Thymus (tissue), 11 donors: ENCODE measurements at regions not wholly inside any gene's neighbourhood (a gene's known extent, or its start where the extent isn't known, plus 50 kb on each side); places are given as distances from the start of the nearest gene placed in this dataset.

ENCODE experiments used
- DNase-seq, 9 donors: peaks; one replicate each; pipeline ENCODE4 v3.0.0-alpha.2; 2013; ENCODE audit warnings: low spot score in 9 of 9, low read depth in 6 of 9, missing footprints in 1 of 9
- H3K27ac ChIP-seq, 2 donors: one replicate each; pipeline ENCODE4 v1.5.1; 2013; ENCODE audit warnings: control low read depth in 1 of 2, low read depth in 1 of 2, low read length in 1 of 2, mild to moderate bottlenecking in 1 of 2, moderate library complexity in 1 of 2
- H3K27me3 ChIP-seq, 2 donors: one replicate each; pipeline ENCODE4 v1.5.1; 2013; ENCODE audit warnings: low read length in 1 of 2; ENCODE audit not compliant: control insufficient read depth in 2 of 2, insufficient read depth in 1 of 2
- H3K36me3 ChIP-seq, 2 donors: one replicate each; pipeline ENCODE4 v1.5.1; 2013; ENCODE audit warnings: low read length in 1 of 2, mild to moderate bottlenecking in 1 of 2, moderate library complexity in 1 of 2; ENCODE audit not compliant: control insufficient read depth in 2 of 2, insufficient read depth in 2 of 2
- H3K4me1 ChIP-seq, 2 donors: one replicate each; pipeline ENCODE4 v1.5.1; 2013; ENCODE audit warnings: low read length in 2 of 2; ENCODE audit not compliant: control insufficient read depth in 2 of 2, insufficient read depth in 2 of 2
- H3K4me3 ChIP-seq, 2 donors: one replicate each; pipeline ENCODE4 v1.5.1; 2013; ENCODE audit warnings: low read length in 2 of 2, control low read depth in 1 of 2, mild to moderate bottlenecking in 1 of 2
- H3K9me3 ChIP-seq, 2 donors: one replicate each; pipeline ENCODE4 v1.5.1; 2013; ENCODE audit warnings: low read length in 1 of 2, mild to moderate bottlenecking in 1 of 2; ENCODE audit not compliant: control insufficient read depth in 2 of 2, insufficient read depth in 1 of 2
- WGBS: extraction: QIAGEN DNeasy Blood & Tissue Kit; methylation state at CpG from one replicate; pipeline ENCODE4 v1.1.7; 2013; 5-methylcytosine and 5-hydroxymethylcytosine counted together
- donor health status: healthy.

- DNase-seq: no peak
- Histone ChIP-seq H3K27ac (no peak overlapping the region), H3K4me3 (no peak overlapping the region), H3K27me3 (no peaks in the 10 kb centered on the region), H3K9me3 (peaks cover 3 to 9% of the 10 kb centered on the region in 2 donors), H3K4me1 (no peaks in the 10 kb centered on the region), H3K36me3 (no peaks in the 10 kb centered on the region)
- 91% methylated on average over 4 of the region's 4 CpGs for WGBS
Measured at GRCh38 chr10:56934515-56934914, 573.5 kb upstream of the ZWINT start.

- Histone ChIP-seq H3K4me1 (no peaks in the 10 kb centered on the region), H3K36me3 (no peaks in the 10 kb centered on the region), H3K27ac (no peak overlapping the region), H3K27me3 (no peaks in the 10 kb centered on the region), H3K4me3 (no peak overlapping the region), H3K9me3 (no peaks in the 10 kb centered on the region)
- WGBS: 86% methylated on average over 1 of the region's 1 CpG
- DNase-seq: no peak
Measured at GRCh38 chr10:56928714-56929113, 567.7 kb upstream of the ZWINT start.

GRCh38 chr10:56927701-56928100 is 566.6 kb upstream of the ZWINT start:
- no peaks in the 10 kb centered on the region for H3K4me1 ChIP-seq
- H3K27ac ChIP-seq: no peak overlapping the region
- DNase-seq: no peak
- no peaks in the 10 kb centered on the region for H3K36me3 ChIP-seq
- no peaks in the 10 kb centered on the region for H3K27me3 ChIP-seq
- no peak overlapping the region for H3K4me3 ChIP-seq
- H3K9me3 ChIP-seq: no peaks in the 10 kb centered on the region
- WGBS: 98% methylated on average over 2 of the region's 2 CpGs

DNA sequence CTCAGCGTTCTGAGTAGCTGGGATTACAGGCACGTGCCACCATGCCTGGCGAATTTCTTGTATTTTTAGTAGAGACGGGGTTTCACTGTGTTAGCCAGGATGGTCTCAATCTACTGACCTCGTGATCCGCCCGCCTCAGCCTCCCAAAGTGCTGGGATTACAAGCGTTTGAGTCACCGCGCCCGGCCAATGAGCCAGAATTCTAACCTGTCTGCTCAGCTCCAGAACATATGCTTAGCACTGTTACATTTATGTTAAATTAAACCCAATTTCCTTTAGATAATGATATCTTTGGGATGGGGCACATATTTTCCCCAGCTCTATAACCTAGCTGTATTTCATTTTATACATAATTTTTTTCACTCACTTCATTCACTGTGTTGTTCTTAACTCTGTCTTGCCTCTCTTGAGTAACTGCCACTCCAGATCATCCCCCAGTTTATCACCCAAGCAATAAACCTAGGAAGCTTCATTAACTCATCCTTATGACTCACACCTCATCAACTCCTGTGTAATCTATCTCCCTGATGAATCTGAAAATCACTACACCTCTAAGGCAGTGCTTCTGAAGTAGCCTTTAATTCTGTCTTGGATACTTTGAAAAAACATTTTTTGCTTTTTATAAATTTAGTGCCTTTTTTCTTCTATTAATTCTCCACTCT is 559.7 kb upstream of the ZWINT start:
- DNase-seq: no peak
- H3K4me3 ChIP-seq: no peak overlapping the region
- H3K9me3 ChIP-seq: peaks cover 0 to 4% of the 10 kb centered on the region in 2 donors
- no peaks in the 10 kb centered on the region for H3K4me1 ChIP-seq
- no peak overlapping the region for H3K27ac ChIP-seq
- 91% methylated on average over 11 of the region's 11 CpGs for WGBS
- no peaks in the 10 kb centered on the region for H3K27me3 ChIP-seq
- H3K36me3 ChIP-seq: no peaks in the 10 kb centered on the region

DNA sequence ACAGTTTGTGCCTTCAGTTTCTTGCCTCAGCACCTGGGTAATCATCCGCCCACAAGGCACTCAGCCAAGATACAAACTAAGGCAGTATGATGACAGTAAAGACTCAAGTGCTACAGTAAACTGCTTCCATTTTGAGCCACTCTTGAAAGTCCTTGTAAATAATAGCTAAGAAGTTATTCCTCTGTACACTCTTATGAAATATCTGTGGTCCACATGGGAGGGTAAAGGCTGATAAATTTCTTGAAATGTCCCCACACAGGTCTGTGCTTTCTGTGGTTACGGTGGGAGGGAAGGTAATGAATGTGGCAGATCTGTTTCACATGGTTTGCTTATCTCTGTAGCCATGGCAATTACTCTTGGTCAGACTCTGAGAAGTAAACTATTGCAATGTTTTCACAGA is 551.0 kb upstream of the ZWINT start:
- Histone ChIP-seq H3K27me3 (no peaks in the 10 kb centered on the region), H3K4me1 (no peaks in the 10 kb centered on the region), H3K9me3 (peaks cover 0 to 3% of the 10 kb centered on the region in 2 donors), H3K36me3 (no peaks in the 10 kb centered on the region), H3K27ac (no peak overlapping the region), H3K4me3 (no peak overlapping the region)
- 96% methylated on average over 2 of the region's 2 CpGs for WGBS
- no peak for DNase-seq

DNA sequence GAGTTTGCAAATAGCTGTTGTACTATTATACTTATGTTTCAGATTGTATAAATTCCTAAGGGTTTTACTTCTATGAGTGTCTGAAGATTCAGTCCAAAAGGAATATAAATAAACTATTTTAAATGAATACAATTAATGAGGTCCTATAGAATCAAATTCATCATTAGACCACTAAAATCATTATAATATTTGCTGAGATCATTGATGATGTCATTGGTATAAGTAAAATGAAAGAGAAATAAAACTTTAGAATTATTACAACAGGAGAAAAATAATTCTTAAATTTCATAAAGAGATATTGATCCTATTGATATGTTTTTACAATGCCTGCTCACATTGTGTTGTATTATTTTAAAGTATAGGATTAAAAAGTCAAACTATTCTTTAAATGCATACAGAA is 544.0 kb upstream of the ZWINT start:
- no peak for DNase-seq
- H3K4me3 ChIP-seq: no peak overlapping the region
- no peaks in the 10 kb centered on the region for H3K4me1 ChIP-seq
- no peak overlapping the region for H3K27ac ChIP-seq
- no peaks in the 10 kb centered on the region for H3K27me3 ChIP-seq
- H3K9me3 ChIP-seq: no peaks in the 10 kb centered on the region
- H3K36me3 ChIP-seq: no peaks in the 10 kb centered on the region

GRCh38 chr10:56902554-56902953 is 541.5 kb upstream of the ZWINT start:
- Histone ChIP-seq H3K4me3 (no peak overlapping the region), H3K27ac (no peak overlapping the region), H3K36me3 (no peaks in the 10 kb centered on the region), H3K9me3 (no peaks in the 10 kb centered on the region), H3K27me3 (no peaks in the 10 kb centered on the region), H3K4me1 (no peaks in the 10 kb centered on the region)
- no peak for DNase-seq
- 89% methylated on average over 3 of the region's 3 CpGs for WGBS

DNA sequence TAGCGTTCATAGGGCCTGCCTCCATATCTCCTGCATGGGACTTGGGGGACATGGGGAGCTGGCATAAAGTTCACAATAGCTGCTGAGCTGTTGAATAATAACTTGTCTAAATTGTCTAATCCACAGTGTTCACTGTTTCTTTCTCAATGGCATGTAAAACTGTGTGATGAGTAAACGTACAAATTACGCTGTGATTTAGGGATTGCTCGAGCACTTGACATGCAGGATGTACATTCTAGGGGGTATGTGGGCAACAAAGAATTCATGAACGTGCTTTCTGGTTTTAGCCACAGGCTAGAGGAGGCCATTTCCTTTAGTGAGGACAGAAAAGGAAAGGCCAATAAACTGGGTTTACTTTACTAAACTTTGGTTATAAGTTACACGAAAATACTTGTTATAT is 534.2 kb upstream of the ZWINT start:
- Histone ChIP-seq H3K27me3 (no peaks in the 10 kb centered on the region), H3K36me3 (no peaks in the 10 kb centered on the region), H3K27ac (no peak overlapping the region), H3K4me3 (no peak overlapping the region), H3K9me3 (no peaks in the 10 kb centered on the region), H3K4me1 (no peaks in the 10 kb centered on the region)
- no peak for DNase-seq
- 58% methylated on average over 6 of the region's 6 CpGs for WGBS

GRCh38 chr10:56881218-56881617 is 520.2 kb upstream of the ZWINT start:
- Histone ChIP-seq H3K27ac (no peak overlapping the region), H3K4me3 (no peak overlapping the region), H3K27me3 (no peaks in the 10 kb centered on the region), H3K4me1 (no peaks in the 10 kb centered on the region), H3K9me3 (peaks cover 0 to 4% of the 10 kb centered on the region in 2 donors), H3K36me3 (no peaks in the 10 kb centered on the region)
- 73% methylated on average over 3 of the region's 3 CpGs for WGBS
- no peak for DNase-seq

GRCh38 chr10:56880606-56881005 is 519.5 kb upstream of the ZWINT start:
- Histone ChIP-seq H3K9me3 (peaks cover 0 to 4% of the 10 kb centered on the region in 2 donors), H3K36me3 (no peaks in the 10 kb centered on the region), H3K4me1 (no peaks in the 10 kb centered on the region), H3K4me3 (no peak overlapping the region), H3K27me3 (no peaks in the 10 kb centered on the region), H3K27ac (no peak overlapping the region)
- DNase-seq: no peak
- WGBS: 85% methylated on average over 4 of the region's 4 CpGs
